ENCODE measurements at regions not wholly inside any gene's neighbourhood (a gene's known extent, or its start where the extent isn't known, plus 50 kb on each side); places are given as distances from the start of the nearest gene placed in this dataset.

GRCh38 chr9:79107911-79108676 is 463.7 kb upstream of the TLE4 start:
- no peak overlapping the region for H3K27ac ChIP-seq
- ATAC-seq (no peak), DNase-seq (no peak), FAIRE-seq (no peak)
- H3K36me3 ChIP-seq = no peaks in the 10 kb centered on the region
- H3K4me1 ChIP-seq = no peaks in the 10 kb centered on the region
- intact Hi-C loops (cut with DNase I) = no loop called here
- 68 to 70% methylated on average over 3 of the region's 3 CpGs for WGBS, 2 donors
- H3K4me3 ChIP-seq = no peak overlapping the region
- no peak for TF ChIP-seq CTCF (IDR thresholded peaks at IDR 0.05)
- no peaks in the 10 kb centered on the region for H3K27me3 ChIP-seq
- no peaks in the 10 kb centered on the region for H3K9me3 ChIP-seq

- no peak for ATAC-seq
- no peaks in the 10 kb centered on the region for H3K4me1 ChIP-seq
- FAIRE-seq = no peak
- intact Hi-C loops (cut with DNase I) = no loop called here
- H3K36me3 ChIP-seq = no peaks in the 10 kb centered on the region
- H3K4me3 ChIP-seq = no peak overlapping the region
- H3K27me3 ChIP-seq = no peaks in the 10 kb centered on the region
- no peak for DNase-seq
- no peaks in the 10 kb centered on the region for H3K9me3 ChIP-seq
- no peak for TF ChIP-seq CTCF (IDR thresholded peaks at IDR 0.05)
- 65 to 79% methylated on average over 4 of the region's 4 CpGs for WGBS, 2 donors
- H3K27ac ChIP-seq = no peak overlapping the region
These were observed 460.1 kb upstream of the TLE4 start for GRCh38 chr9:79111653-79112052.

- ATAC-seq = no peak
- H3K27me3 ChIP-seq = no peaks in the 10 kb centered on the region
- no peak for TF ChIP-seq CTCF (IDR thresholded peaks at IDR 0.05)
- 67 to 70% methylated on average over 4 of the region's 4 CpGs for WGBS, 2 donors
- H3K4me3 ChIP-seq = no peak overlapping the region
- H3K4me1 ChIP-seq = no peaks in the 10 kb centered on the region
- no peak for DNase-seq
- no peaks in the 10 kb centered on the region for H3K36me3 ChIP-seq
- intact Hi-C loops (cut with DNase I) = no loop called here
- H3K9me3 ChIP-seq = no peaks in the 10 kb centered on the region
- no peak for FAIRE-seq
- no peak overlapping the region for H3K27ac ChIP-seq
These were observed 456.6 kb upstream of the TLE4 start for GRCh38 chr9:79115176-79115575.

- FAIRE-seq = no peak
- no peak for DNase-seq
- Histone ChIP-seq H3K36me3 (no peaks in the 10 kb centered on the region), H3K27me3 (no peaks in the 10 kb centered on the region), H3K27ac (no peak overlapping the region), H3K4me1 (no peaks in the 10 kb centered on the region), H3K9me3 (no peaks in the 10 kb centered on the region), H3K4me3 (no peak overlapping the region)
- WGBS, 2 donors = 82 to 83% methylated on average over 3 of the region's 3 CpGs
- no peak for ATAC-seq
- TF ChIP-seq CTCF (IDR thresholded peaks at IDR 0.05) = no peak
- intact Hi-C loops (cut with DNase I) = no loop called here
These were observed 455.7 kb upstream of the TLE4 start for GRCh38 chr9:79116041-79116440.

GRCh38 chr9:79116709-79117108 is 455.1 kb upstream of the TLE4 start:
- no peak overlapping the region for H3K4me3 ChIP-seq
- H3K4me1 ChIP-seq = no peaks in the 10 kb centered on the region
- TF ChIP-seq CTCF (IDR thresholded peaks at IDR 0.05) = no peak
- no peak for FAIRE-seq
- H3K9me3 ChIP-seq = no peaks in the 10 kb centered on the region
- WGBS, 2 donors = 79 to 87% methylated on average over 6 of the region's 6 CpGs
- no peak for DNase-seq
- no peaks in the 10 kb centered on the region for H3K27me3 ChIP-seq
- ATAC-seq = no peak
- H3K36me3 ChIP-seq = no peaks in the 10 kb centered on the region
- no peak overlapping the region for H3K27ac ChIP-seq
- intact Hi-C loops (cut with DNase I) = no loop called here

All from pancreas (tissue), 10 donors.